Fibroblast of mammary gland (primary cell): ENCODE measurements at regions not wholly inside any gene's neighbourhood (a gene's known extent, or its start where the extent isn't known, plus 50 kb on each side); places are given as distances from the start of the nearest gene placed in this dataset.
A peak's percentile ranks its signal among the peaks of the same experiment; 100 is the strongest.

Source experiments
- DNase-seq: peaks from one replicate; pipeline ENCODE4 v3.0.0-alpha.2; 2010; ENCODE audit warnings: low read depth
- H3K4me3 ChIP-seq: 2 replicates; pipeline ENCODE4 v1.5.1; 2011; ENCODE audit warnings: low read depth, mild to moderate bottlenecking, low read length, moderate library complexity; ENCODE audit not compliant: control insufficient read depth
- CTCF ChIP-seq: conservative IDR thresholded peaks from 2 replicates; pipeline ENCODE4 v1.5.1; 2011; ENCODE audit warnings: low read depth, low read length, inconsistent platforms; ENCODE audit not compliant: control insufficient read depth, insufficient read depth

GRCh38 chr12:54736549-54736948 lies 88.4 kb upstream of the DCD start:
- no peak for TF ChIP-seq CTCF
- DNase-seq: no peak
- H3K4me3 ChIP-seq: no peak overlapping the region

- no peak for TF ChIP-seq CTCF
- H3K4me3 ChIP-seq: no peak overlapping the region
- no peak for DNase-seq
Measured at GRCh38 chr12:54734196-54734950, 86.2 kb upstream of the DCD start.

GRCh38 chr12:54725233-54725843 lies 77.2 kb upstream of the DCD start:
- H3K4me3 ChIP-seq: no peak overlapping the region
- peak; percentile 36 for TF ChIP-seq CTCF
- DNase-seq: peak; percentile 26

GRCh38 chr12:54723379-54724256 lies 75.5 kb upstream of the DCD start:
- peak; percentile 66 for TF ChIP-seq CTCF
- DNase-seq: peak; percentile 35
- no peak overlapping the region for H3K4me3 ChIP-seq

DNA sequence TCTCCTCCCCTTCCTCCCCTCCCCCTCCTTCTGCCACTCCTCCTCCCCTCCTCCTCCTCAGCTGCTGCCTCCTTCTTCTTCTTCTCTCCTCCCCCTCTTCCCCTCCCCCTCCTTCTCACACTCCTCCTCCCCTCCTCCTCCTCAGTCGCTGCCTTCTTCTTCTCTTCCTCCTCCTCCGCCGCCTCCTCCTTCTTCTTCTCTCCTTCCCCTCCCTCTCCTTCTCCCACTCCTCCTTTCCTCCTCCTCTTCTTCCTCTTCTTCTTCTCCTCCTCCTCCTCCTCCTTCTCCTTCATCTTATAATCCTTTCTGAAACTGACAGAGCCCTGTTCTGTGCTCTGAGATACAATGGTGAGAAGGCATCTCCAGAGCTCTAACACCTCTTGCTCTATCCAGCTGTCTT lies 73.1 kb upstream of the DCD start:
- H3K4me3 ChIP-seq: no peak overlapping the region
- DNase-seq: no peak
- TF ChIP-seq CTCF: no peak

DNA sequence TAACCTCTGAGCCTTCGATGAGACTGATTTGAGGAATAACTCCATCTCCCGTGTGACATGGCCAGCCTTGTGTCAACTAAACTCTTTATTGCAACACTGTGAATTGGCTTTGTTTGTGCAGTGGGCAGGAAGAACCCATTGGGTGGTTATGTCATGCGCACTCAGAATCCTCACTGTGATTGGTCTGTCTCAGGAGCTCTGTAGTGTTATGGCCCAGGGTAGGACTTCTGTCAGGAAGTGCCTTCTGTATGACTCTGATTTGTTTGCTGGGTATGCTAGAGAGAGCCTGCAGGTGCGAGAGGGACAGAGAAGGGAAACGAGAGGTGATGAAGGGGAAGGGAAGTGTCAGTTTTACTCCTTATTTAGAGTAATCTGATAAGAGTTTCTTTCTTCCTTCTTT lies 71.5 kb upstream of the DCD start:
- no peak for TF ChIP-seq CTCF
- DNase-seq: no peak
- no peak overlapping the region for H3K4me3 ChIP-seq
